A549 (cell line): ENCODE measurements at regions not wholly inside any gene's neighbourhood (a gene's known extent, or its start where the extent isn't known, plus 50 kb on each side); places are given as distances from the start of the nearest gene placed in this dataset.

Source experiments
- ATAC-seq, 2 experiments: fragments of 200-7000 bp in 1 of 2; fragments of >200 bp in 1 of 2; cut with Nextera tagmentation in 1 of 2; cut with Tn5 transposase in 1 of 2; 3 replicates each; pipeline versions ENCODE4 v1.8.0 to v1.9.1; 2018 to 2020; ENCODE audit warnings: mild to moderate bottlenecking in 1 of 2, moderate library complexity in 1 of 2
- CTCF ChIA-PET: fragments of 300-600 bp; sonication (Branson Sonifier 250); formaldehyde crosslinking; extraction: SDS; loops from one replicate; lab custom pipeline; 2021; ENCODE audit warnings: antibody characterized with exemption, inconsistent platforms; lab: Yijun Ruan, JAX
- POLR2A ChIA-PET: fragments of 350-600 bp; formaldehyde crosslinking; extraction: SDS; loops from one replicate; lab custom pipeline; 2021; ENCODE audit warnings: antibody characterized with exemption, inconsistent platforms; lab: Yijun Ruan, JAX
- DNase-seq, 2 experiments: peaks; one replicate each; pipeline versions ENCODE4 v3.0.0 to v3.0.0-alpha.2; 2011 to 2016; ENCODE audit warnings: low read depth in 1 of 2, low spot score in 1 of 2
- FAIRE-seq: peaks from 2 replicates; lab custom pipeline; 2011; peaks lifted over from hg19 to GRCh38; lab: Jason Lieb, UNC
- H3K27ac ChIP-seq, 2 experiments: fragments of >200 bp; sonication (Bioruptor Twin); formaldehyde crosslinking; 3 replicates each; pipeline ENCODE4 v1.5.1; 2016 to 2017
- H3K4me1 ChIP-seq: fragments of >200 bp; sonication (Bioruptor Twin); formaldehyde crosslinking; 3 replicates; pipeline ENCODE4 v1.6.1; 2016
- H3K4me2 ChIP-seq: fragments of >200 bp; sonication (Bioruptor Twin); formaldehyde crosslinking; 3 replicates; pipeline ENCODE4 v1.6.1; 2016
- H3K4me3 ChIP-seq: fragments of >200 bp; sonication (Bioruptor Twin); formaldehyde crosslinking; 3 replicates; pipeline ENCODE4 v1.5.1; 2016
- H3K9me3 ChIP-seq: fragments of >200 bp; sonication (Bioruptor Twin); formaldehyde crosslinking; 3 replicates; pipeline ENCODE4 v1.6.1; 2016
- ATOH8 ChIP-seq: fragments of 250-450 bp; sonication (Bioruptor Pico); IDR thresholded peaks from 2 replicates; pipeline ENCODE4 v1.5.0; 2020; ENCODE audit warnings: low read depth, mild to moderate bottlenecking, moderate library complexity
- CBX2 ChIP-seq: fragments of 200-600 bp; sonication (generic); IDR thresholded peaks from 2 replicates; pipeline ENCODE4 v1.6.1; 2016; ENCODE audit warnings: low read depth, mild to moderate bottlenecking, borderline replicate concordance
- CHD2 ChIP-seq: fragments of 150-350 bp; IDR thresholded peaks from 2 replicates; pipeline ENCODE4 v1.6.1; 2014; ENCODE audit warnings: low read length; ENCODE audit not compliant: partially characterized antibody
- CHD4 ChIP-seq: fragments of 200-600 bp; sonication (generic); IDR thresholded peaks from 2 replicates; pipeline ENCODE4 v1.6.1; 2016; ENCODE audit warnings: antibody characterized with exemption, mild to moderate bottlenecking, borderline replicate concordance
- EHMT2 ChIP-seq: fragments of 200-600 bp; sonication (generic); IDR thresholded peaks from 2 replicates; pipeline ENCODE4 v1.6.1; 2016; ENCODE audit warnings: antibody characterized with exemption, low read depth, mild to moderate bottlenecking, moderate library complexity
- EP300 ChIP-seq, 2 experiments: fragments of >200 bp; sonication (Bioruptor Twin); formaldehyde crosslinking; IDR thresholded peaks; 2 replicates in 1 of 2; 3 replicates in 1 of 2; pipeline ENCODE4 v1.6.1; 2016 to 2017
- FOSL2 ChIP-seq, 2 experiments: fragments of 450-650 bp in 1 of 2; fragments of >200 bp in 1 of 2; sonication (Bioruptor Twin) in 1 of 2; formaldehyde crosslinking; IDR thresholded peaks; 2 replicates each; pipeline versions ENCODE4 v1.5.0 to v1.6.1; 2016 to 2020; ENCODE audit warnings: mild to moderate bottlenecking in 1 of 2, moderate library complexity in 1 of 2
- FOXS1 ChIP-seq: fragments of 250-450 bp; sonication (Bioruptor Pico); IDR thresholded peaks from 2 replicates; pipeline ENCODE4 v1.5.0; 2020; ENCODE audit warnings: mild to moderate bottlenecking, moderate library complexity
- HEYL ChIP-seq: fragments of 250-450 bp; sonication (Bioruptor Pico); IDR thresholded peaks from 2 replicates; pipeline ENCODE4 v1.8.0; 2021; ENCODE audit warnings: mild to moderate bottlenecking, moderate library complexity
- HOXB13 ChIP-seq: fragments of 250-450 bp; sonication (Bioruptor Pico); IDR thresholded peaks from 2 replicates; pipeline ENCODE4 v1.5.0; 2020; ENCODE audit warnings: low read depth, mild to moderate bottlenecking, moderate library complexity
- JUN ChIP-seq, 2 experiments: fragments of >200 bp; sonication (Bioruptor Twin); formaldehyde crosslinking; IDR thresholded peaks; 2 replicates in 1 of 2; 3 replicates in 1 of 2; pipeline ENCODE4 v1.6.1; 2016 to 2017
- JUNB ChIP-seq: fragments of >200 bp; sonication (Bioruptor Twin); formaldehyde crosslinking; IDR thresholded peaks from 2 replicates; pipeline ENCODE4 v1.6.1; 2016
- KDM1A ChIP-seq: fragments of 200-600 bp; sonication (generic); IDR thresholded peaks from 2 replicates; pipeline ENCODE4 v1.6.1; 2016; ENCODE audit warnings: low read depth, mild to moderate bottlenecking
- NFE2L2 ChIP-seq: fragments of 150-350 bp; conservative IDR thresholded peaks from 2 replicates; pipeline ENCODE4 v1.6.1; 2014; ENCODE audit warnings: low read length
- NPAS2 ChIP-seq: fragments of 250-450 bp; sonication (Bioruptor Pico); IDR thresholded peaks from 2 replicates; pipeline ENCODE4 v1.8.0; 2022; ENCODE audit warnings: mild to moderate bottlenecking, moderate library complexity, borderline replicate concordance
- RFX5 ChIP-seq: fragments of 450-650 bp; IDR thresholded peaks from 2 replicates; pipeline ENCODE4 v1.7.1; 2014; ENCODE audit warnings: antibody characterized with exemption, mild to moderate bottlenecking, moderate library complexity
- RNF2 ChIP-seq: fragments of 200-600 bp; sonication (generic); IDR thresholded peaks from 2 replicates; pipeline ENCODE4 v1.6.1; 2016; ENCODE audit warnings: low read depth, mild to moderate bottlenecking, antibody characterized with exemption, moderate library complexity, borderline replicate concordance
- TFCP2L1 ChIP-seq: fragments of 250-450 bp; sonication (Bioruptor Pico); IDR thresholded peaks from 2 replicates; pipeline ENCODE4 v1.5.0; 2021; ENCODE audit warnings: mild to moderate bottlenecking
- ZC3H11A ChIP-seq: fragments of 450-650 bp; IDR thresholded peaks from 2 replicates; pipeline ENCODE4 v1.6.1; 2014; ENCODE audit warnings: antibody characterized with exemption, mild to moderate bottlenecking
- ZNF302 ChIP-seq: fragments of 250-450 bp; sonication (Bioruptor Pico); IDR thresholded peaks from 2 replicates; pipeline ENCODE4 v1.9.0; 2021; ENCODE audit warnings: inconsistent platforms, mild to moderate bottlenecking, moderate library complexity
- WGBS: methylation state at CpG from one replicate; pipeline ENCODE4 v1.1.6; 2017; ENCODE audit errors: missing lambda C conversion rate; 5-methylcytosine and 5-hydroxymethylcytosine counted together
- TF ChIP-seq, protein P1 (sequence below): IDR thresholded peaks from 2 replicates; pipeline ENCODE4 v1.6.1; 2012; ENCODE audit warnings: low read depth, borderline replicate concordance

DNA sequence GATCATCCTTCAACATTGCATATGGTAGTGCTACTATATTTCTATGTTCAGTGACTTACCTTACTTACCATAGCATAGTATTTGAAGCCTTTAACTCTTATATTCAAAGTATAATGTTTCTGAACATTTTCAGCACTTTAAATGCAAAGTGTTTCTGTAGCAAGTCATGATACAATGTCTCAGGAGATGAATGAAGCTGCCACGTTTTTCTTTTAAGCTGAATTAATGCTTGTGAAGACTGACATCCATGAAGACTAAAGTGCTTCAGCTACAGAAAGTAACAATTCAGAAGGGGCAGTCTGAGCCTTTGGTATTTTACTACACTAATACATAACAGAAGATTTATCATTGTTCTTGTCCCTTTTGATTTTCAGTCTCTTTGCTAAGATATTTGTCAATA lies 709.1 kb upstream of the ARRDC3 start:
- ChIA-PET POLR2A (no interaction called here), CTCF (no interaction called here)
- WGBS = 15% methylated on average over 1 of the region's 1 CpG
- no peak for DNase-seq
- peak; percentile 76 for FAIRE-seq
- H3K4me1 ChIP-seq = no peaks in the 10 kb centered on the region
- TF ChIP-seq KDM1A (no peak), TFCP2L1 (CRISPR knock-in tag) (no peak), EHMT2 (no peak), ZC3H11A (no peak), JUN (IDR thresholded peaks at IDR 0.05) (no peak), CBX2 (no peak), NPAS2 (CRISPR knock-in tag) (no peak), RFX5 (no peak), CHD2 (no peak), HEYL (CRISPR knock-in tag) (no peak), FOSL2 (IDR thresholded peaks at IDR 0.05) (no peak), FOSL2 (CRISPR knock-in tag; IDR thresholded peaks at IDR 0.05) (no peak), RNF2 (no peak), EP300 (IDR thresholded peaks at IDR 0.05) (no peak), FOXS1 (CRISPR knock-in tag) (no peak), CHD4 (no peak), ATOH8 (CRISPR knock-in tag) (no peak), JUNB (no peak)
- no peak overlapping the region for H3K4me3 ChIP-seq
- ATAC-seq = no peak
- H3K27ac ChIP-seq = no peak overlapping the region
- H3K4me2 ChIP-seq = no peak overlapping the region
- H3K9me3 ChIP-seq = no peaks in the 10 kb centered on the region

GRCh38 chr5:92086059-92086811 lies 703.1 kb upstream of the ARRDC3 start:
- Histone ChIP-seq H3K9me3 (no peaks in the 10 kb centered on the region), H3K4me3 (no peak overlapping the region), H3K4me1 (no peaks in the 10 kb centered on the region), H3K27ac (no peak overlapping the region), H3K4me2 (no peak overlapping the region)
- no peak for ATAC-seq
- ChIA-PET POLR2A (no interaction called here), CTCF (no interaction called here)
- TF ChIP-seq ZC3H11A (peak; percentile 83), EP300 (IDR thresholded peaks at IDR 0.05) (no peak)
- no peak for DNase-seq
- no peak for FAIRE-seq
- WGBS = 74% methylated on average over 8 of the region's 8 CpGs

- POLR2A ChIA-PET = interaction anchor here (0.7 kb wide), 1 partner anchor 421 kb away, joined by 3 read pairs; no protein-coding TSS in a partner anchor
- ATAC-seq = no peak
- CTCF ChIA-PET = interaction anchor here (0.6 kb wide), 1 partner anchor 1629 kb away, joined by 3 read pairs; no protein-coding TSS in a partner anchor
Measured at GRCh38 chr5:92081958-92082712, 699.0 kb upstream of the ARRDC3 start.

More at GRCh38 chr5:92081958-92082712, 699.0 kb upstream of the ARRDC3 start:
- Histone ChIP-seq H3K4me1 (no peaks in the 10 kb centered on the region), H3K9me3 (no peaks in the 10 kb centered on the region), H3K4me2 (peak overlapping the region; percentile 64), H3K4me3 (no peak overlapping the region), H3K27ac (no peak overlapping the region)
- WGBS = 57% methylated on average over 7 of the region's 7 CpGs
- no peak for TF ChIP-seq ZNF302 (CRISPR knock-in tag)
- TF ChIP-seq, protein P1, sequence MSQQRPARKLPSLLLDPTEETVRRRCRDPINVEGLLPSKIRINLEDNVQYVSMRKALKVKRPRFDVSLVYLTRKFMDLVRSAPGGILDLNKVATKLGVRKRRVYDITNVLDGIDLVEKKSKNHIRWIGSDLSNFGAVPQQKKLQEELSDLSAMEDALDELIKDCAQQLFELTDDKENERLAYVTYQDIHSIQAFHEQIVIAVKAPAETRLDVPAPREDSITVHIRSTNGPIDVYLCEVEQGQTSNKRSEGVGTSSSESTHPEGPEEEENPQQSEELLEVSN = no peak
- TF ChIP-seq NFE2L2 = no peak
- no peak for TF ChIP-seq HOXB13 (CRISPR knock-in tag)
- FAIRE-seq (no peak), DNase-seq (no peak)
